ENCODE measurements at regions not wholly inside any gene's neighbourhood (a gene's known extent, or its start where the extent isn't known, plus 50 kb on each side); places are given as distances from the start of the nearest gene placed in this dataset.

- TF ChIP-seq, protein P1, sequence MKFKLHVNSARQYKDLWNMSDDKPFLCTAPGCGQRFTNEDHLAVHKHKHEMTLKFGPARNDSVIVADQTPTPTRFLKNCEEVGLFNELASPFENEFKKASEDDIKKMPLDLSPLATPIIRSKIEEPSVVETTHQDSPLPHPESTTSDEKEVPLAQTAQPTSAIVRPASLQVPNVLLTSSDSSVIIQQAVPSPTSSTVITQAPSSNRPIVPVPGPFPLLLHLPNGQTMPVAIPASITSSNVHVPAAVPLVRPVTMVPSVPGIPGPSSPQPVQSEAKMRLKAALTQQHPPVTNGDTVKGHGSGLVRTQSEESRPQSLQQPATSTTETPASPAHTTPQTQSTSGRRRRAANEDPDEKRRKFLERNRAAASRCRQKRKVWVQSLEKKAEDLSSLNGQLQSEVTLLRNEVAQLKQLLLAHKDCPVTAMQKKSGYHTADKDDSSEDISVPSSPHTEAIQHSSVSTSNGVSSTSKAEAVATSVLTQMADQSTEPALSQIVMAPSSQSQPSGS (tag by site-specific recombination; IDR thresholded peaks at IDR 0.05; ENCODE audit: low read depth): no peak
- TF ChIP-seq ZNF747 (tag by site-specific recombination; IDR thresholded peaks at IDR 0.05) (no peak), ZNF544 (tag by site-specific recombination; IDR thresholded peaks at IDR 0.05) (no peak), SP3 (tag by site-specific recombination; IDR thresholded peaks at IDR 0.05) (no peak), ZNF391 (tag by site-specific recombination; IDR thresholded peaks at IDR 0.05; ENCODE audit: borderline replicate concordance, low read depth) (no peak), REPIN1 (tag by site-specific recombination; IDR thresholded peaks at IDR 0.05; ENCODE audit: low read depth) (no peak)
- TF ChIP-seq, protein P2, sequence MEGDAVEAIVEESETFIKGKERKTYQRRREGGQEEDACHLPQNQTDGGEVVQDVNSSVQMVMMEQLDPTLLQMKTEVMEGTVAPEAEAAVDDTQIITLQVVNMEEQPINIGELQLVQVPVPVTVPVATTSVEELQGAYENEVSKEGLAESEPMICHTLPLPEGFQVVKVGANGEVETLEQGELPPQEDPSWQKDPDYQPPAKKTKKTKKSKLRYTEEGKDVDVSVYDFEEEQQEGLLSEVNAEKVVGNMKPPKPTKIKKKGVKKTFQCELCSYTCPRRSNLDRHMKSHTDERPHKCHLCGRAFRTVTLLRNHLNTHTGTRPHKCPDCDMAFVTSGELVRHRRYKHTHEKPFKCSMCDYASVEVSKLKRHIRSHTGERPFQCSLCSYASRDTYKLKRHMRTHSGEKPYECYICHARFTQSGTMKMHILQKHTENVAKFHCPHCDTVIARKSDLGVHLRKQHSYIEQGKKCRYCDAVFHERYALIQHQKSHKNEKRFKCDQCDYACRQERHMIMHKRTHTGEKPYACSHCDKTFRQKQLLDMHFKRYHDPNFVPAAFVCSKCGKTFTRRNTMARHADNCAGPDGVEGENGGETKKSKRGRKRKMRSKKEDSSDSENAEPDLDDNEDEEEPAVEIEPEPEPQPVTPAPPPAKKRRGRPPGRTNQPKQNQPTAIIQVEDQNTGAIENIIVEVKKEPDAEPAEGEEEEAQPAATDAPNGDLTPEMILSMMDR (tag by site-specific recombination; IDR thresholded peaks at IDR 0.05): no peak
Measured at GRCh38 chr4:187063251-187063650, 339.6 kb upstream of the FAT1 start.

All from HEK293 (cell line).